ENCODE measurements at regions not wholly inside any gene's neighbourhood (a gene's known extent, or its start where the extent isn't known, plus 50 kb on each side); places are given as distances from the start of the nearest gene placed in this dataset.

DNA sequence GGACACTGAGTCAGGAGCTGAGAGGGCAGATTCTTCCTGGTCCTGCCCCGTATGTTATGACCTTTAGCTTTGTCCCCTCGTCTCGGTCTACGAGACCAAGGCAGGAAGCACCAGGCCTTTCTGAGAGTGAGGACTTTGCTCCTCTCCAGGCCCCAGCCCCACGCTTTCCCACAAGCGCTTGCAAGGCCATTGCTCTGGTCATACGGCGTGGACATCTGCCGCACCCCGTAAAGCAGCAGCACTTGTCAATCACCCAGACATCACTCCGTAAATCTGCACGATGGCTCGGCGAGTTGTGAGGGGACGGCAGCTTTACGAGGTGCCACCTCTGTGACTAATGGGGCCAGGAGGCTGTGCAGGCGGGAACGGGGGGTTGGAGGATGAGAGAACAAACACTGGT lies 100.8 kb upstream of the TWIST2 start:
- DNase-seq = no peak
- H3K4me1 ChIP-seq (ENCODE audit: insufficient read depth) = no peaks in the 10 kb centered on the region
- TF ChIP-seq EZH2phosphoT487 (IDR thresholded peaks at IDR 0.05; ENCODE audit: insufficient read depth, low read depth) = no peak
- TF ChIP-seq EZH2 (IDR thresholded peaks at IDR 0.05; ENCODE audit: insufficient read depth, poor library complexity, severe bottlenecking) = no peak
- H2AFZ ChIP-seq = no peak overlapping the region
- H3K9me2 ChIP-seq (ENCODE audit: insufficient read depth) = no peaks in the 10 kb centered on the region
- H3K4me2 ChIP-seq (ENCODE audit: unreplicated experiment) = no peak overlapping the region
- H3K27ac ChIP-seq = no peak overlapping the region
- H3K27me3 ChIP-seq (replicated peaks; ENCODE audit: insufficient read depth) = no peaks in the 10 kb centered on the region
- in situ Hi-C loops (cut with MboI) = no loop called here
- no peaks in the 10 kb centered on the region for H3K36me3 ChIP-seq (ENCODE audit: low read depth)
- H3K9me3 ChIP-seq (ENCODE audit: low read depth) = peaks cover 7% of the 10 kb centered on the region
- H4K20me1 ChIP-seq (ENCODE audit: insufficient read depth) = no peaks in the 10 kb centered on the region
- H3F3A ChIP-seq (ENCODE audit: insufficient read depth) = no peaks in the 10 kb centered on the region
- H3K4me3 ChIP-seq = no peak overlapping the region
- no peaks in the 10 kb centered on the region for H3K79me2 ChIP-seq (ENCODE audit: insufficient read depth)
- no peak overlapping the region for H3K9ac ChIP-seq
- WGBS, 2 experiments (ENCODE audit: low coverage in 1 of 2, low lambda C conversion rate in 2 of 2, missing lambda C conversion rate in 2 of 2) = 86 to 87% methylated on average over 18 of the region's 18 CpGs

- no peaks in the 10 kb centered on the region for H3K9me2 ChIP-seq (ENCODE audit: insufficient read depth)
- no peak for TF ChIP-seq EZH2 (IDR thresholded peaks at IDR 0.05; ENCODE audit: insufficient read depth, poor library complexity, severe bottlenecking)
- TF ChIP-seq EZH2phosphoT487 (IDR thresholded peaks at IDR 0.05; ENCODE audit: insufficient read depth, low read depth) = no peak
- H3K27me3 ChIP-seq (replicated peaks; ENCODE audit: insufficient read depth) = no peaks in the 10 kb centered on the region
- H4K20me1 ChIP-seq (ENCODE audit: insufficient read depth) = no peaks in the 10 kb centered on the region
- H3K4me1 ChIP-seq (ENCODE audit: insufficient read depth) = no peaks in the 10 kb centered on the region
- H3K36me3 ChIP-seq (ENCODE audit: low read depth) = no peaks in the 10 kb centered on the region
- no peak overlapping the region for H3K9ac ChIP-seq
- no peak overlapping the region for H3K27ac ChIP-seq
- H3K4me2 ChIP-seq (ENCODE audit: unreplicated experiment) = no peak overlapping the region
- in situ Hi-C loops (cut with MboI) = no loop called here
- peaks cover 7% of the 10 kb centered on the region for H3K9me3 ChIP-seq (ENCODE audit: low read depth)
- H3K4me3 ChIP-seq = no peak overlapping the region
- H3F3A ChIP-seq (ENCODE audit: insufficient read depth) = no peaks in the 10 kb centered on the region
- DNase-seq = no peak
- 70 to 74% methylated on average over 3 of the region's 3 CpGs for WGBS, 2 experiments (ENCODE audit: low coverage in 1 of 2, low lambda C conversion rate in 2 of 2, missing lambda C conversion rate in 2 of 2)
- no peak overlapping the region for H2AFZ ChIP-seq
- no peaks in the 10 kb centered on the region for H3K79me2 ChIP-seq (ENCODE audit: insufficient read depth)
Observed at GRCh38 chr2:238747557-238747956, 100.3 kb upstream of the TWIST2 start.

GRCh38 chr2:238750212-238750904 lies 97.5 kb upstream of the TWIST2 start:
- Histone ChIP-seq H3K4me3 (no peak overlapping the region), H3K4me1 (ENCODE audit: insufficient read depth) (no peaks in the 10 kb centered on the region), H3K27me3 (replicated peaks; ENCODE audit: insufficient read depth) (no peaks in the 10 kb centered on the region), H3F3A (ENCODE audit: insufficient read depth) (no peaks in the 10 kb centered on the region), H3K9ac (no peak overlapping the region), H2AFZ (no peak overlapping the region), H3K27ac (no peak overlapping the region), H3K9me2 (ENCODE audit: insufficient read depth) (no peaks in the 10 kb centered on the region), H3K9me3 (ENCODE audit: low read depth) (peaks cover 7% of the 10 kb centered on the region), H3K36me3 (ENCODE audit: low read depth) (no peaks in the 10 kb centered on the region), H3K4me2 (ENCODE audit: unreplicated experiment) (no peak overlapping the region), H4K20me1 (ENCODE audit: insufficient read depth) (no peaks in the 10 kb centered on the region), H3K79me2 (ENCODE audit: insufficient read depth) (no peaks in the 10 kb centered on the region)
- TF ChIP-seq EZH2 (IDR thresholded peaks at IDR 0.05; ENCODE audit: insufficient read depth, poor library complexity, severe bottlenecking) = no peak
- TF ChIP-seq EZH2phosphoT487 (IDR thresholded peaks at IDR 0.05; ENCODE audit: insufficient read depth, low read depth) = no peak
- WGBS, 2 experiments (ENCODE audit: low coverage in 1 of 2, low lambda C conversion rate in 2 of 2, missing lambda C conversion rate in 2 of 2) = 77 to 78% methylated on average over 3 of the region's 3 CpGs
- no peak for DNase-seq
- in situ Hi-C loops (cut with MboI) = no loop called here

DNA sequence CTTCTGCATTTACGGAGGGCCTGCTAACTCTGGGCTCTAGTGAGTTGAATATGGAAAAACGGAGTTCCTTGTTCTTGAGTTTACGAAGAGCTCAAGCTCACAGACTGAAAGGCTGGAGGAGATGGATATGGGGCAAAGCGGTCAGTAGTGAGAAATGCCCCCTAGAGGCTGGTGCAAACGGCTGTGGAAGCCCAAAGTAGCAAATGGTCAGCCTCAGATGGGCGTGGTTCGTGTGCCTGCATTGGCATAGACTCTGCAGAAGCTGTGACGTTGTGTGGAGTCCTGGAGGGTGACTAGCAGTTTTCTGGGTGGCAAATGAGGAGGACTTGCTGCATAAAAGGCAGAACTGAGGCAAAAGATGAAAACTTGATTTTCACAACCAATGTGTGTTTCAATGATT lies 93.6 kb upstream of the TWIST2 start:
- Histone ChIP-seq H4K20me1 (ENCODE audit: insufficient read depth) (no peaks in the 10 kb centered on the region), H3K4me2 (ENCODE audit: unreplicated experiment) (no peak overlapping the region), H3K27me3 (replicated peaks; ENCODE audit: insufficient read depth) (no peaks in the 10 kb centered on the region), H3K4me3 (no peak overlapping the region), H3K79me2 (ENCODE audit: insufficient read depth) (no peaks in the 10 kb centered on the region), H3K27ac (no peak overlapping the region), H3K9me3 (ENCODE audit: low read depth) (peaks cover 7% of the 10 kb centered on the region), H3K9ac (no peak overlapping the region), H3K36me3 (ENCODE audit: low read depth) (no peaks in the 10 kb centered on the region), H3K9me2 (ENCODE audit: insufficient read depth) (no peaks in the 10 kb centered on the region), H3K4me1 (ENCODE audit: insufficient read depth) (no peaks in the 10 kb centered on the region), H3F3A (ENCODE audit: insufficient read depth) (no peaks in the 10 kb centered on the region), H2AFZ (no peak overlapping the region)
- in situ Hi-C loops (cut with MboI) = no loop called here
- TF ChIP-seq EZH2 (IDR thresholded peaks at IDR 0.05; ENCODE audit: insufficient read depth, poor library complexity, severe bottlenecking) (no peak), EZH2phosphoT487 (IDR thresholded peaks at IDR 0.05; ENCODE audit: insufficient read depth, low read depth) (no peak)
- peak; percentile 33 for DNase-seq
- 63 to 64% methylated on average over 8 of the region's 8 CpGs for WGBS, 2 experiments (ENCODE audit: low coverage in 1 of 2, low lambda C conversion rate in 2 of 2, missing lambda C conversion rate in 2 of 2)

Measured in GM23248 (cell line).